ENCODE measurements at regions not wholly inside any gene's neighbourhood (a gene's known extent, or its start where the extent isn't known, plus 50 kb on each side); places are given as distances from the start of the nearest gene placed in this dataset.

- no peak for DNase-seq (ENCODE audit: low read depth in 2 of 2, low spot score in 1 of 2)
Observed at GRCh38 chr6:90406142-90406794, 109.6 kb upstream of the BACH2 start.

GRCh38 chr6:90403489-90404381 lies 107.1 kb upstream of the BACH2 start:
- DNase-seq (ENCODE audit: low read depth in 2 of 2, low spot score in 1 of 2) = no peak

GRCh38 chr6:90402831-90403192 lies 106.2 kb upstream of the BACH2 start:
- DNase-seq (ENCODE audit: low read depth in 2 of 2, low spot score in 1 of 2) = no peak

- no peak for DNase-seq (ENCODE audit: low read depth in 2 of 2, low spot score in 1 of 2)
Observed at GRCh38 chr6:90401933-90402830, 105.5 kb upstream of the BACH2 start.

GRCh38 chr6:90399970-90400369 lies 103.3 kb upstream of the BACH2 start:
- no peak for DNase-seq (ENCODE audit: low read depth in 2 of 2, low spot score in 1 of 2)

- DNase-seq (ENCODE audit: low read depth in 2 of 2, low spot score in 1 of 2) = peak; percentile 41 to 75
Observed at GRCh38 chr6:90397929-90398674, 101.5 kb upstream of the BACH2 start.

GRCh38 chr6:90397047-90397446 lies 100.4 kb upstream of the BACH2 start:
- DNase-seq (ENCODE audit: low read depth in 2 of 2, low spot score in 1 of 2) = no peak

GRCh38 chr6:90393232-90393884 lies 96.7 kb upstream of the BACH2 start:
- DNase-seq (ENCODE audit: low read depth in 2 of 2, low spot score in 1 of 2) = peak; percentile 29 to 54

GRCh38 chr6:90390379-90390778 lies 93.7 kb upstream of the BACH2 start:
- DNase-seq (ENCODE audit: low read depth in 2 of 2, low spot score in 1 of 2) = no peak

GRCh38 chr6:90388395-90388794 lies 91.8 kb upstream of the BACH2 start:
- DNase-seq (ENCODE audit: low read depth in 2 of 2, low spot score in 1 of 2) = no peak

- no peak for DNase-seq (ENCODE audit: low read depth in 2 of 2, low spot score in 1 of 2)
Observed at GRCh38 chr6:90387826-90388225, 91.2 kb upstream of the BACH2 start.

- DNase-seq (ENCODE audit: low read depth in 2 of 2, low spot score in 1 of 2) = no peak
Observed at GRCh38 chr6:90387383-90387775, 90.7 kb upstream of the BACH2 start.

GRCh38 chr6:90386399-90387382 lies 90.0 kb upstream of the BACH2 start:
- DNase-seq (ENCODE audit: low read depth in 2 of 2, low spot score in 1 of 2) = no peak

- DNase-seq (ENCODE audit: low read depth in 2 of 2, low spot score in 1 of 2) = no peak
Observed at GRCh38 chr6:90385759-90386313, 89.2 kb upstream of the BACH2 start.

GRCh38 chr6:90384720-90385119 lies 88.1 kb upstream of the BACH2 start:
- DNase-seq (ENCODE audit: low read depth in 2 of 2, low spot score in 1 of 2) = no peak

GRCh38 chr6:90383196-90383822 lies 86.7 kb upstream of the BACH2 start:
- no peak for DNase-seq (ENCODE audit: low read depth in 2 of 2, low spot score in 1 of 2)

- DNase-seq (ENCODE audit: low read depth in 2 of 2, low spot score in 1 of 2) = no peak
Observed at GRCh38 chr6:90382760-90383159, 86.1 kb upstream of the BACH2 start.

GRCh38 chr6:90375681-90376439 lies 79.2 kb upstream of the BACH2 start:
- no peak for DNase-seq (ENCODE audit: low read depth in 2 of 2, low spot score in 1 of 2)
